VCaP (cell line): ENCODE measurements at regions not wholly inside any gene's neighbourhood (a gene's known extent, or its start where the extent isn't known, plus 50 kb on each side); places are given as distances from the start of the nearest gene placed in this dataset.
A peak's percentile ranks its signal among the peaks of the same experiment; 100 is the strongest.

ENCODE experiments used
- H3K27ac ChIP-seq: fragments of 450-650 bp; 2 replicates; pipeline ENCODE4 v1.5.1; 2017
- CTCF ChIP-seq: fragments of 450-650 bp; conservative IDR thresholded peaks from 2 replicates; pipeline ENCODE4 v1.5.1; 2017; ENCODE audit warnings: mild to moderate bottlenecking, moderate library complexity

DNA sequence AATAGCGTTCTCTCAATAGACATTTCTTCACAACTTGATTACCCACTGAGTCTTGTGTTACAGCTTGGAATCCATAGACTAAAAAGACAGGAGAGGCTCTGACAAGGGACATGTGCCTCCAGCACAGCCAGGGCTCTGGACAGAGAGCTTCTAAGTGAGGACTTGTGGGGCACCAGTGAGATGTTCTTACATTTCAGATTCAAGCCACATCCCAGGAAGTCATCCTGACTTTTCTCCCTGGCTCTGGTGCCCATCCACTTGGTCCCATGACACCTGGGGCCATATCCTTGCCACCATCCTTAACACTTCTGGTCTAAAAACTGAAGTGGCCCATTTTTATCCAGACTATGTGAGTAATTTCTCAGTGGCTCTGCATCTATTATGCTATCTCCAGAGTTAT is 440.1 kb downstream of the TCERG1L start:
- TF ChIP-seq CTCF = no peak
- no peak overlapping the region for H3K27ac ChIP-seq

DNA sequence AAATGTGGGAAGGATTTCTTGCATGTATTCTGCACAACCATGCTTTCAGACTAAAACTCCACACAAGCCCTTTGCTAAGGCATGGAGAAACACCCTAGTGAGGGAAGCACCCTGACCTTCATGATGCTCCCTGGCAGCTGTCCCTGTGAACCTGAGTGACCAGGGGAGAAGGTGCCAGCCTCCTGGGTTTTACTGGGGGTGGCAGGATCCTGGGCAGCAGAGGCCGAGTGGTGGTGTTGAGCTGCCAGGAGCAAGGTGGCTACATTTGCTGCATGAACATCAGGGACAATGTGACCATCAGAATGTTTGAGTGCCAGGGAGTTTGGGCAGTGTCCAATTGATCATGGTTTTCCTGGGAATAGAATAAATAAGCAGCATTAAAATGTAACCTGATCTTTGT is 437.9 kb downstream of the TCERG1L start:
- peak overlapping the region; percentile 65 for H3K27ac ChIP-seq
- TF ChIP-seq CTCF = no peak

GRCh38 chr10:130875116-130875515 is 436.4 kb downstream of the TCERG1L start:
- peak overlapping the region; percentile 65; the same call in 1 of the 2 replicates for H3K27ac ChIP-seq
- TF ChIP-seq CTCF = no peak

- no peak overlapping the region for H3K27ac ChIP-seq
- no peak for TF ChIP-seq CTCF
Measured at GRCh38 chr10:130875897-130876472, 435.5 kb downstream of the TCERG1L start.

- no peak overlapping the region for H3K27ac ChIP-seq
- no peak for TF ChIP-seq CTCF
Measured at GRCh38 chr10:130877126-130877525, 434.4 kb downstream of the TCERG1L start.

- no peak for TF ChIP-seq CTCF
- no peak overlapping the region for H3K27ac ChIP-seq
Measured at GRCh38 chr10:130878131-130878530, 433.4 kb downstream of the TCERG1L start.

- TF ChIP-seq CTCF = no peak
- H3K27ac ChIP-seq = peak overlapping the region; percentile 70; the same call in 1 of the 2 replicates
Measured at GRCh38 chr10:130882906-130883305, 428.6 kb downstream of the TCERG1L start.

DNA sequence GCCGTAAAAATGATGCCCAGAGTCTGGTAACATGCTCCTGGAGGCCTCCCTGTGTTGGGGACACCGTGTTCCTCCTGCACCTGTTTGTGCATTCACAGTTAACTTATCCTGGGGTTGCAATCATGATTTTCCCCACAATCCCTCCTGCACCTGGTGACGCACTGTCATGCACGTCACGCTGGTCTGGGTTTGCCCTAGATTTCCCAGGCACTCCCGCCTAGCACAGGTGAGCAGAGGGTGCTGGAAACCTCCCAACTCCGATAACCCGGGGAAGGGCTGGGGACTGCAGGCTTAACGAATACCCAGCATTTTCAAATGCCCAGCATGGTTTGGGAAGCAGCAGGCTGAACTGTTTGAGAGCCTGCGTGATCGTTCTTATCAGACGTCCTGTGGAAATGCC is 427.1 kb downstream of the TCERG1L start:
- no peak for TF ChIP-seq CTCF
- H3K27ac ChIP-seq = peak overlapping the region; percentile 22; the same call in 1 of the 2 replicates
